ENCODE measurements at regions not wholly inside any gene's neighbourhood (a gene's known extent, or its start where the extent isn't known, plus 50 kb on each side); places are given as distances from the start of the nearest gene placed in this dataset.

- H3K4me3 ChIP-seq (ENCODE audit: low read depth, low read length) = no peak overlapping the region
- no peak for DNase-seq (ENCODE audit: low read depth)
- TF ChIP-seq, protein P1, sequence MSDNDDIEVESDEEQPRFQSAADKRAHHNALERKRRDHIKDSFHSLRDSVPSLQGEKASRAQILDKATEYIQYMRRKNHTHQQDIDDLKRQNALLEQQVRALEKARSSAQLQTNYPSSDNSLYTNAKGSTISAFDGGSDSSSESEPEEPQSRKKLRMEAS (IDR thresholded peaks at IDR 0.05; ENCODE audit: low read depth, low read length) = no peak
- TF ChIP-seq, protein P2, sequence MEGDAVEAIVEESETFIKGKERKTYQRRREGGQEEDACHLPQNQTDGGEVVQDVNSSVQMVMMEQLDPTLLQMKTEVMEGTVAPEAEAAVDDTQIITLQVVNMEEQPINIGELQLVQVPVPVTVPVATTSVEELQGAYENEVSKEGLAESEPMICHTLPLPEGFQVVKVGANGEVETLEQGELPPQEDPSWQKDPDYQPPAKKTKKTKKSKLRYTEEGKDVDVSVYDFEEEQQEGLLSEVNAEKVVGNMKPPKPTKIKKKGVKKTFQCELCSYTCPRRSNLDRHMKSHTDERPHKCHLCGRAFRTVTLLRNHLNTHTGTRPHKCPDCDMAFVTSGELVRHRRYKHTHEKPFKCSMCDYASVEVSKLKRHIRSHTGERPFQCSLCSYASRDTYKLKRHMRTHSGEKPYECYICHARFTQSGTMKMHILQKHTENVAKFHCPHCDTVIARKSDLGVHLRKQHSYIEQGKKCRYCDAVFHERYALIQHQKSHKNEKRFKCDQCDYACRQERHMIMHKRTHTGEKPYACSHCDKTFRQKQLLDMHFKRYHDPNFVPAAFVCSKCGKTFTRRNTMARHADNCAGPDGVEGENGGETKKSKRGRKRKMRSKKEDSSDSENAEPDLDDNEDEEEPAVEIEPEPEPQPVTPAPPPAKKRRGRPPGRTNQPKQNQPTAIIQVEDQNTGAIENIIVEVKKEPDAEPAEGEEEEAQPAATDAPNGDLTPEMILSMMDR (IDR thresholded peaks at IDR 0.05; ENCODE audit: low read depth, low read length) = no peak
- TF ChIP-seq MYC (IDR thresholded peaks at IDR 0.05; ENCODE audit: low read depth, low read length) (no peak), POLR2A (IDR thresholded peaks at IDR 0.05; ENCODE audit: extremely low read depth, insufficient read length) (no peak)
These were observed 107.7 kb upstream of the CADPS start for GRCh38 chr3:62982795-62983455.

DNA sequence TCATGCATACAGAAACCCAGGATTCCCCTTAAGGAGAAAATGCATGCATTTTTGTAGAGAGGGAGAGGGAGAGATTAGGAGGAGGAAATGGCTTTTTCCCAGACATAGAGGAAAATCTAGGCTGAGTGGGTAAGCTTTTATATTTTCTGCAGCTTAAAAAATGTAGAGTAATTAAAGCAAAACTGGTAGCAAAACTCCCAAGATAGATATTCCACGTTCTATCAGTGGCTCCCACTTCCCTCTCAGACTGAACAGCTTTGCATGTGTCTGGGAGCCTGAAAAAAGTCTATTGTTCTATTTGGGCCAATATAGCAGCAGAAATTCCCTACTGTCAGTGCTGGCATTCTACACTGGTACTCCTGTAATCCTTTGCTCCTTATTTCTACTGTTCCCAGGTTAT lies 110.8 kb upstream of the CADPS start:
- H3K4me3 ChIP-seq (ENCODE audit: low read depth, low read length) = no peak overlapping the region
- TF ChIP-seq, protein P1 (IDR thresholded peaks at IDR 0.05; ENCODE audit: low read depth, low read length) = no peak
- no peak for TF ChIP-seq MYC (IDR thresholded peaks at IDR 0.05; ENCODE audit: low read depth, low read length)
- TF ChIP-seq POLR2A (IDR thresholded peaks at IDR 0.05; ENCODE audit: extremely low read depth, insufficient read length) = no peak
- TF ChIP-seq, protein P2 (IDR thresholded peaks at IDR 0.05; ENCODE audit: low read depth, low read length) = no peak
- no peak for DNase-seq (ENCODE audit: low read depth)

GRCh38 chr3:62987721-62988120 lies 112.5 kb upstream of the CADPS start:
- DNase-seq (ENCODE audit: low read depth) = no peak
- TF ChIP-seq, protein P1 (IDR thresholded peaks at IDR 0.05; ENCODE audit: low read depth, low read length) = no peak
- TF ChIP-seq, protein P2 (IDR thresholded peaks at IDR 0.05; ENCODE audit: low read depth, low read length) = no peak
- TF ChIP-seq POLR2A (IDR thresholded peaks at IDR 0.05; ENCODE audit: extremely low read depth, insufficient read length) (no peak), MYC (IDR thresholded peaks at IDR 0.05; ENCODE audit: low read depth, low read length) (no peak)
- H3K4me3 ChIP-seq (ENCODE audit: low read depth, low read length) = no peak overlapping the region

DNA sequence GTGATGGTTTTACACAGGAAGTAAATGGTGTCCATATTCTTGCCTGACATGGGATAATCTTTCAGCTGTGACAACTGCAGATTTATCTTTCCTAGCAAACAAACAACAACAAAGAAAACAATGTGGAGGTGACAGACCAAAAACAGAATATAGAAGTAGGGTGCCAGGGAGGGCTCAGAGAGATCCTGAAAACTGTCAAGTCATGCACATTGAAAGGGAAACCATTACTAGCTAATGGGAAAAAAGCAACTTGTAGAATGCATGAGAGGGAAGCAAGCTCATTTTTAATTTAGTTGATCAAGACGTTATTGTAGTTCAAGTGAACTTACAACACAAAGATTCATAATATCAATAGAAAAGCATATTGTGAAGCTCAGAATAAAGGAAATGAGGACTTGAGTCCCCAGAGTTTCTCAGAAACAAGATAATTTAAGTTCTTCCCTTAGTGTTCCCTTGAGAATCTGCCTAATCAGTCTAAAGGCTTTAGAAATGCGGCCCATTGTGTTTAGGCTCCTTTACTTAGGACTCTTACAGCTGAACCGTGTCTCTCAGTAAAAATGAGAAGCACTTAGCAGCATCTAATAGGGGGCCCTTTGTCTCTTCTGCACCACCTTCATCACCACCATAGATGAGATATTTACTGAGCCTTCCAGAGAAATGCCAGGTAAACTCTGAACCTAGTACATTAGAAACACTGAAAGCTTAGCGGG lies 115.6 kb upstream of the CADPS start:
- TF ChIP-seq, protein P2 (IDR thresholded peaks at IDR 0.05; ENCODE audit: low read depth, low read length) = no peak
- TF ChIP-seq MYC (IDR thresholded peaks at IDR 0.05; ENCODE audit: low read depth, low read length) (no peak), POLR2A (IDR thresholded peaks at IDR 0.05; ENCODE audit: extremely low read depth, insufficient read length) (no peak)
- TF ChIP-seq, protein P1 (IDR thresholded peaks at IDR 0.05; ENCODE audit: low read depth, low read length) = no peak
- H3K4me3 ChIP-seq (ENCODE audit: low read depth, low read length) = no peak overlapping the region

GRCh38 chr3:62992520-62992919 lies 117.3 kb upstream of the CADPS start:
- DNase-seq (ENCODE audit: low read depth) = no peak
- no peak overlapping the region for H3K4me3 ChIP-seq (ENCODE audit: low read depth, low read length)
- TF ChIP-seq POLR2A (IDR thresholded peaks at IDR 0.05; ENCODE audit: extremely low read depth, insufficient read length) (no peak), MYC (IDR thresholded peaks at IDR 0.05; ENCODE audit: low read depth, low read length) (no peak)
- TF ChIP-seq, protein P2 (IDR thresholded peaks at IDR 0.05; ENCODE audit: low read depth, low read length) = no peak
- TF ChIP-seq, protein P1 (IDR thresholded peaks at IDR 0.05; ENCODE audit: low read depth, low read length) = no peak

More for the DNA sequence above, 115.6 kb upstream of the CADPS start:
- no peak for DNase-seq (ENCODE audit: low read depth)

Measured in NB4 (cell line).